ENCODE measurements at regions not wholly inside any gene's neighbourhood (a gene's known extent, or its start where the extent isn't known, plus 50 kb on each side); places are given as distances from the start of the nearest gene placed in this dataset.

- TF ChIP-seq CTCF (IDR thresholded peaks at IDR 0.05) (no peak), POLR2A (IDR thresholded peaks at IDR 0.05) (no peak)
These were observed 91.1 kb downstream of the CXCL12 start for GRCh38 chr10:44293842-44294241.
